Caco-2 (cell line): ENCODE measurements at regions not wholly inside any gene's neighbourhood (a gene's known extent, or its start where the extent isn't known, plus 50 kb on each side); places are given as distances from the start of the nearest gene placed in this dataset.

Source experiments
- BruUV-seq: library from RNA; stranded (reverse); fragments of 400-500 nt; replicated peaks from 2 replicates; lab custom pipeline; 2021; lab: Mats Ljungman, UMichigan
- CTCF ChIA-PET: fragments of 300-600 bp; sonication (Branson Sonifier 250); formaldehyde crosslinking; loops from one replicate; lab custom pipeline; 2022; ENCODE audit warnings: antibody characterized with exemption; lab: Charles Lee
- POLR2A ChIA-PET: fragments of 300-600 bp; sonication (Branson Sonifier 250); formaldehyde crosslinking; loops from one replicate; lab custom pipeline; 2022; ENCODE audit warnings: antibody characterized with exemption; lab: Charles Lee
- DNase-seq, 2 experiments: peaks; one replicate each; pipeline versions ENCODE4 v3.0.0 to v3.0.0-alpha.2; 2020 to 2022
- H3K27me3 ChIP-seq: replicated peaks from 2 replicates; pipeline ENCODE4 v1.6.0; 2011; ENCODE audit warnings: low read length; ENCODE audit not compliant: control insufficient read depth, insufficient read depth
- H3K36me3 ChIP-seq: 2 replicates; pipeline ENCODE4 v1.5.1; 2011; ENCODE audit warnings: low read length; ENCODE audit not compliant: control insufficient read depth, insufficient read depth
- H3K4me1 ChIP-seq: fragments of 250-450 bp; sonication (Bioruptor Pico); 2 replicates; pipeline ENCODE4 v1.5.1; 2020; ENCODE audit warnings: mild to moderate bottlenecking
- H3K4me3 ChIP-seq: 2 replicates; pipeline ENCODE4 v1.5.1; 2011; ENCODE audit warnings: low read depth, mild to moderate bottlenecking, control low read depth, low read length
- H3K9me3 ChIP-seq: fragments of 250-450 bp; sonication (Bioruptor Pico); 2 replicates; pipeline ENCODE4 v1.5.1; 2020; ENCODE audit warnings: mild to moderate bottlenecking, moderate library complexity
- H3K27ac Mint-ChIP-seq: one replicate; pipeline ENCODE4 v1.8.0; 2022; ENCODE audit warnings: mixed read lengths; ENCODE audit not compliant: unreplicated experiment
- H3K27me3 Mint-ChIP-seq: one replicate; pipeline ENCODE4 v1.8.0; 2022; ENCODE audit warnings: mixed read lengths; ENCODE audit not compliant: insufficient read depth, unreplicated experiment
- H3K36me3 Mint-ChIP-seq: one replicate; pipeline ENCODE4 v1.8.0; 2022; ENCODE audit warnings: mild to moderate bottlenecking, mixed read lengths; ENCODE audit not compliant: insufficient read depth, unreplicated experiment
- H3K4me1 Mint-ChIP-seq: one replicate; pipeline ENCODE4 v1.8.0; 2022; ENCODE audit warnings: low read depth, mixed read lengths; ENCODE audit not compliant: unreplicated experiment
- H3K4me3 Mint-ChIP-seq: one replicate; pipeline ENCODE4 v1.8.0; 2022; ENCODE audit warnings: mild to moderate bottlenecking, moderate library complexity, mixed read lengths; ENCODE audit not compliant: unreplicated experiment
- H3K9me3 Mint-ChIP-seq: one replicate; pipeline ENCODE4 v1.8.0; 2022; ENCODE audit warnings: mixed read lengths; ENCODE audit not compliant: unreplicated experiment
- intact Hi-C: fragments of 100-400 bp; cut with micrococcal nuclease; formaldehyde crosslinking; loops from one replicate; pipeline ENCODE4 v1.10.0; 2022; ENCODE audit not compliant: unreplicated experiment
- TF ChIP-seq, protein P1 (sequence below), 2 experiments: fragments of 200-600 bp in 1 of 2; IDR thresholded peaks; 1 replicate in 1 of 2; 2 replicates in 1 of 2; pipeline versions ENCODE4 v1.5.1 to v1.8.0; 2011 to 2022; ENCODE audit warnings: antibody characterized with exemption in 1 of 2, control low read depth in 1 of 2, inconsistent platforms in 1 of 2, low read depth in 1 of 2, low read length in 1 of 2, mild to moderate bottlenecking in 1 of 2, moderate library complexity in 1 of 2; ENCODE audit not compliant: insufficient read depth in 1 of 2, severe bottlenecking in 1 of 2, unreplicated experiment in 1 of 2

DNA sequence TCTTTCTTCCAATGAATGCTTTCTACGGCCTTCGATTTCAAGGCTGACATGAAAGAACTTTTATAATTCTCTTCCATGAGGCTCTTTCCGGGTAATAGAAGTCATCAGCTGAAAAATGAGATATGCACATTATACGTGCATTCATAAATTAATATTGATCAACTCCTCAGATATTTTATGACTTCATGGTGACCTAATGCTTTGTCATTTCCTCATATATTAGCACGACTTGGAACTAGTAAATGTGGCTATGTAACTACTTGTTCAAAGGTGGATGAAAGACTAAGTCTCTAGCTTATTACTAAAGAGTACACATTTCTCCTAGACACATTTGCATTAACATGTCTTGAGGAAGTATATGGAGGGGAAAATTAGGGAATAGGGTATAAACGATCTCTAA lies 168.8 kb downstream of the HDGFL1 start:
- Mint-ChIP-seq H3K27ac (no peak overlapping the region), H3K36me3 (no peaks in the 10 kb centered on the region), H3K27me3 (no peaks in the 10 kb centered on the region), H3K4me3 (no peak overlapping the region), H3K9me3 (peaks cover 27% of the 10 kb centered on the region), H3K4me1 (no peaks in the 10 kb centered on the region)
- H3K4me1 ChIP-seq = no peaks in the 10 kb centered on the region
- H3K27me3 ChIP-seq = no peaks in the 10 kb centered on the region
- H3K36me3 ChIP-seq = no peaks in the 10 kb centered on the region
- TF ChIP-seq, protein P1, sequence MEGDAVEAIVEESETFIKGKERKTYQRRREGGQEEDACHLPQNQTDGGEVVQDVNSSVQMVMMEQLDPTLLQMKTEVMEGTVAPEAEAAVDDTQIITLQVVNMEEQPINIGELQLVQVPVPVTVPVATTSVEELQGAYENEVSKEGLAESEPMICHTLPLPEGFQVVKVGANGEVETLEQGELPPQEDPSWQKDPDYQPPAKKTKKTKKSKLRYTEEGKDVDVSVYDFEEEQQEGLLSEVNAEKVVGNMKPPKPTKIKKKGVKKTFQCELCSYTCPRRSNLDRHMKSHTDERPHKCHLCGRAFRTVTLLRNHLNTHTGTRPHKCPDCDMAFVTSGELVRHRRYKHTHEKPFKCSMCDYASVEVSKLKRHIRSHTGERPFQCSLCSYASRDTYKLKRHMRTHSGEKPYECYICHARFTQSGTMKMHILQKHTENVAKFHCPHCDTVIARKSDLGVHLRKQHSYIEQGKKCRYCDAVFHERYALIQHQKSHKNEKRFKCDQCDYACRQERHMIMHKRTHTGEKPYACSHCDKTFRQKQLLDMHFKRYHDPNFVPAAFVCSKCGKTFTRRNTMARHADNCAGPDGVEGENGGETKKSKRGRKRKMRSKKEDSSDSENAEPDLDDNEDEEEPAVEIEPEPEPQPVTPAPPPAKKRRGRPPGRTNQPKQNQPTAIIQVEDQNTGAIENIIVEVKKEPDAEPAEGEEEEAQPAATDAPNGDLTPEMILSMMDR (IDR thresholded peaks at IDR 0.05; ENCODE audit: insufficient read depth in 1 of 2, low read depth in 1 of 2, low read length in 1 of 2, severe bottlenecking in 1 of 2, unreplicated experiment in 1 of 2) = no peak
- no TSS peak for BruUV-seq
- no peaks in the 10 kb centered on the region for H3K9me3 ChIP-seq
- POLR2A ChIA-PET = no interaction called here
- no peak overlapping the region for H3K4me3 ChIP-seq
- no peak for DNase-seq
- intact Hi-C loops = no loop called here
- CTCF ChIA-PET = interaction anchor here (0.7 kb wide), 1 partner anchor 1030 kb away, joined by 3 read pairs; no protein-coding TSS in a partner anchor

DNA sequence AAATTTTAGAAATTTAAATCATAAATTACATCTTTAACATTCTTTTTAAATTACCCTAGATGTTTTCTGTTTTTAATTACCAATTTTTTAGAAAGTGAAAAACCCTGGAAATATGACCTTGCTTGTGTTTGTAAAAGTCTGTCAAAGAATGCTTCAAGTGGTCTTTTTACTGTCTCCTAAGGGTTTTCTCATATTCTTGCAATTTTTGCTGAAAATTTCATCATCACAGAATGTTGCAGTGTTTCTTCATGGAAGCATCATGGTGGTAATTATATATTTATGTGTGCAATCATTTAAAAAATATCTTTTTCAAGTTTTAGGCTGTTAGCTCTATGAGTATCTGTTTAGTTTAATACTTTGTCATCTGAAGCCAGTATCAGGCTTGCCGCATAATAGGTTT lies 178.2 kb downstream of the HDGFL1 start:
- POLR2A ChIA-PET = no interaction called here
- TF ChIP-seq, protein P1 (IDR thresholded peaks at IDR 0.05; ENCODE audit: insufficient read depth in 1 of 2, low read depth in 1 of 2, low read length in 1 of 2, severe bottlenecking in 1 of 2, unreplicated experiment in 1 of 2) = no peak

DNA sequence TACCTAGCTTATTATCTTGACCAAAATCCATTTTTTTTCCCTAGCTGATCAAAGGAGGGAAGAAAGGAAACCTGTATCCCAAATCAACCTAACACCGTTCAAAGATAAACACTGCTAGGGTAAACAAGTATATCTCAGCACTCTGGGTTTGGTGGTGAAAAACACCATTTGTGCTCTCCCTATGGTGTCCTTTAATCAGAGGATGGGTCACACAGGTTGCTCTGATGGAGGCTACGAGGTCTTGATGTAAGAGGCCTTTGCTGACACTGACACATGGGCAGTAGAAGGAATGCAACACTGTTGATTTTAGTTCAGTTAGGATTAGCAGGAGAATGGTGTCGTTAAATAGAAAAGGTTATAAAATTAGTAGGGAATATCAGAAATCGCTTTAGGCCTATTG lies 179.3 kb downstream of the HDGFL1 start:
- no peaks in the 10 kb centered on the region for H3K36me3 ChIP-seq
- peaks cover 18% of the 10 kb centered on the region for H3K4me1 Mint-ChIP-seq
- H3K27ac Mint-ChIP-seq = peak overlapping the region; percentile 62
- CTCF ChIA-PET = no interaction called here
- H3K9me3 ChIP-seq = no peaks in the 10 kb centered on the region
- no peaks in the 10 kb centered on the region for H3K9me3 Mint-ChIP-seq
- peak overlapping the region; percentile 3 for H3K4me3 Mint-ChIP-seq
- POLR2A ChIA-PET = no interaction called here
- BruUV-seq = no TSS peak
- H3K27me3 ChIP-seq = no peaks in the 10 kb centered on the region
- no peaks in the 10 kb centered on the region for H3K36me3 Mint-ChIP-seq
- TF ChIP-seq, protein P1 (IDR thresholded peaks at IDR 0.05; ENCODE audit: insufficient read depth in 1 of 2, low read depth in 1 of 2, low read length in 1 of 2, severe bottlenecking in 1 of 2, unreplicated experiment in 1 of 2) = no peak
- H3K27me3 Mint-ChIP-seq = no peaks in the 10 kb centered on the region
- H3K4me1 ChIP-seq = peaks cover 15% of the 10 kb centered on the region
- intact Hi-C loops = loop anchor here (1.0 to 5.0 kb wide), 5 partner anchors 80 to 496 kb away; no protein-coding TSS in a partner anchor
- peak; percentile 50 to 66 for DNase-seq
- H3K4me3 ChIP-seq = no peak overlapping the region

More for the DNA sequence above, 178.2 kb downstream of the HDGFL1 start:
- Mint-ChIP-seq H3K4me3 (no peak overlapping the region), H3K4me1 (peaks cover 18% of the 10 kb centered on the region), H3K9me3 (peaks cover 5% of the 10 kb centered on the region), H3K27ac (no peak overlapping the region), H3K36me3 (no peaks in the 10 kb centered on the region), H3K27me3 (no peaks in the 10 kb centered on the region)
- Histone ChIP-seq H3K9me3 (no peaks in the 10 kb centered on the region), H3K36me3 (no peaks in the 10 kb centered on the region), H3K4me1 (peaks cover 15% of the 10 kb centered on the region), H3K27me3 (no peaks in the 10 kb centered on the region), H3K4me3 (no peak overlapping the region)
- CTCF ChIA-PET = no interaction called here
- intact Hi-C loops = loop anchor here (5.0 kb wide), 1 partner anchor 495 kb away; no protein-coding TSS in a partner anchor
- DNase-seq = no peak
- BruUV-seq = no TSS peak
